HepG2 (cell line): ENCODE measurements at regions not wholly inside any gene's neighbourhood (a gene's known extent, or its start where the extent isn't known, plus 50 kb on each side); places are given as distances from the start of the nearest gene placed in this dataset.

Experiments used
- ATAC-seq: fragments of 200-7000 bp; cut with Tn5 transposase; 3 replicates; pipeline ENCODE4 v1.9.1; 2020; ENCODE audit warnings: mild to moderate bottlenecking, moderate library complexity
- BruUV-seq: library from RNA; stranded (reverse); fragments of 400-500 nt; replicated peaks from 2 replicates; lab custom pipeline; 2021; lab: Mats Ljungman, UMichigan
- CTCF ChIA-PET: fragments of 300-600 bp; formaldehyde crosslinking; extraction: SDS; loops from one replicate; lab custom pipeline; 2021; ENCODE audit warnings: low total read pairs, inconsistent platforms, low intra/inter-chr PET ratio; lab: Yijun Ruan, JAX
- POLR2A ChIA-PET: fragments of 350-600 bp; sonication (Branson Sonifier 250); formaldehyde crosslinking; loops from one replicate; lab custom pipeline; 2020; ENCODE audit warnings: antibody characterized with exemption, inconsistent platforms; lab: Yijun Ruan, JAX
- DNase-seq: peaks from one replicate; pipeline ENCODE4 v3.0.0-alpha.2; 2015; ENCODE audit warnings: low spot score
- FAIRE-seq: peaks from 3 replicates; lab custom pipeline; 2011; peaks lifted over from hg19 to GRCh38; lab: Jason Lieb, UNC
- H2AFZ ChIP-seq: one replicate; pipeline ENCODE4 v1.6.1; 2011; ENCODE audit warnings: low read length, inconsistent platforms
- H3K27ac ChIP-seq: fragments of 300-600 bp; 3 replicates; pipeline ENCODE4 v1.8.0; 2011; ENCODE audit warnings: mixed run types, mild to moderate bottlenecking, mixed read lengths, low read length, inconsistent platforms; ENCODE audit not compliant: insufficient read depth; ENCODE audit errors: extremely low read length
- H3K27me3 ChIP-seq, 2 experiments: fragments of 200-600 bp in 1 of 2; 2 replicates in 1 of 2; 3 replicates in 1 of 2; pipeline versions ENCODE4 v1.6.0 to v1.8.0; 2011; ENCODE audit warnings: low read length in 2 of 2, mild to moderate bottlenecking in 2 of 2, moderate library complexity in 2 of 2, inconsistent platforms in 1 of 2; ENCODE audit not compliant: insufficient read depth in 2 of 2, control insufficient read depth in 1 of 2
- H3K36me3 ChIP-seq, 2 experiments: fragments of 200-600 bp in 1 of 2; replicated peaks in 1 of 2; 2 replicates in 1 of 2; 3 replicates in 1 of 2; pipeline versions ENCODE4 v1.5.1 to v1.8.0; 2011; ENCODE audit warnings: low read length in 2 of 2, inconsistent platforms in 1 of 2; ENCODE audit not compliant: insufficient read depth in 2 of 2, control insufficient read depth in 1 of 2
- H3K4me1 ChIP-seq: 2 replicates; pipeline ENCODE4 v1.5.1; 2012; ENCODE audit warnings: low read length, inconsistent platforms; ENCODE audit not compliant: insufficient read depth
- H3K4me2 ChIP-seq: 2 replicates; pipeline ENCODE4 v1.6.0; 2011; ENCODE audit warnings: low read depth, low read length, inconsistent platforms
- H3K4me3 ChIP-seq, 3 experiments: fragments of 200-600 bp in 1 of 3; sonication (generic), shearing (Covaris generic) in 1 of 3; replicated peaks in 1 of 3; 2 replicates each; pipeline ENCODE4 v1.5.1; 2011 to 2016; ENCODE audit warnings: low read length in 3 of 3, inconsistent platforms in 2 of 3, low read depth in 2 of 3, mild to moderate bottlenecking in 2 of 3, control low read depth in 1 of 3, mixed read lengths in 1 of 3; ENCODE audit not compliant: insufficient read depth in 1 of 3
- H3K79me2 ChIP-seq: one replicate; pipeline ENCODE4 v1.6.1; 2011; ENCODE audit warnings: low read length, inconsistent platforms; ENCODE audit not compliant: insufficient read depth
- H3K9ac ChIP-seq: 2 replicates; pipeline ENCODE4 v1.6.0; 2011; ENCODE audit warnings: mild to moderate bottlenecking, low read depth, low read length, inconsistent platforms; ENCODE audit not compliant: insufficient read depth
- H3K9me3 ChIP-seq: 2 replicates; pipeline ENCODE4 v1.5.1; 2012; ENCODE audit warnings: mild to moderate bottlenecking, low read length
- H4K20me1 ChIP-seq: 2 replicates; pipeline ENCODE4 v1.6.0; 2011; ENCODE audit warnings: inconsistent platforms, mild to moderate bottlenecking, low read length, moderate library complexity; ENCODE audit not compliant: insufficient read depth
- ARNTL ChIP-seq: sonication (generic); formaldehyde crosslinking; IDR thresholded peaks from 2 replicates; pipeline ENCODE4 v1.4.0; 2020; ENCODE audit warnings: mild to moderate bottlenecking, missing genetic modification reagents
- KLF6 ChIP-seq: IDR thresholded peaks from 2 replicates; pipeline ENCODE4 v1.8.0; 2016; ENCODE audit warnings: missing biosample characterization, missing genetic modification reagents
- RAD51 ChIP-seq: fragments of 450-650 bp; IDR thresholded peaks from 2 replicates; pipeline ENCODE4 v1.6.1; 2016; ENCODE audit warnings: borderline replicate concordance
- SP2 ChIP-seq: sonication (generic); formaldehyde crosslinking; IDR thresholded peaks from 2 replicates; pipeline ENCODE4 v1.5.1; 2020; ENCODE audit warnings: mild to moderate bottlenecking, missing genetic modification reagents
- TAF15 ChIP-seq: fragments of 200-400 bp; formaldehyde crosslinking; IDR thresholded peaks from one replicate; pipeline ENCODE4 v1.6.1; 2018; ENCODE audit warnings: mild to moderate bottlenecking, low read depth, low read length; ENCODE audit not compliant: poor library complexity, severe bottlenecking
- ZBTB21 ChIP-seq: sonication (generic); formaldehyde crosslinking; IDR thresholded peaks from 2 replicates; pipeline ENCODE4 v1.4.0; 2020; ENCODE audit warnings: missing genetic modification reagents
- ZBTB42 ChIP-seq: sonication (generic); formaldehyde crosslinking; IDR thresholded peaks from 2 replicates; pipeline ENCODE4 v1.5.0; 2020; ENCODE audit warnings: mild to moderate bottlenecking, missing genetic modification reagents
- ZNF121 ChIP-seq: sonication (generic); formaldehyde crosslinking; IDR thresholded peaks from 2 replicates; pipeline ENCODE4 v1.5.0; 2020; ENCODE audit warnings: mild to moderate bottlenecking, missing genetic modification reagents
- ZNF230 ChIP-seq: sonication (generic); formaldehyde crosslinking; IDR thresholded peaks from 2 replicates; pipeline ENCODE4 v1.4.0; 2020; ENCODE audit warnings: mild to moderate bottlenecking, missing genetic modification reagents
- ZNF503 ChIP-seq: sonication (generic); formaldehyde crosslinking; IDR thresholded peaks from 2 replicates; pipeline ENCODE4 v1.4.0; 2020; ENCODE audit warnings: missing genetic modification reagents
- ZNF547 ChIP-seq: sonication (generic); formaldehyde crosslinking; IDR thresholded peaks from 2 replicates; pipeline ENCODE4 v1.5.1; 2020; ENCODE audit warnings: mild to moderate bottlenecking, missing genetic modification reagents
- ZNF564 ChIP-seq: sonication (generic); formaldehyde crosslinking; IDR thresholded peaks from 2 replicates; pipeline ENCODE4 v1.8.1; 2023; ENCODE audit warnings: mild to moderate bottlenecking, missing genetic modification reagents
- ZNF777 ChIP-seq: sonication (generic); formaldehyde crosslinking; IDR thresholded peaks from 2 replicates; pipeline ENCODE4 v1.4.0; 2020; ENCODE audit warnings: missing genetic modification reagents
- ZSCAN25 ChIP-seq: sonication (generic); formaldehyde crosslinking; IDR thresholded peaks from 2 replicates; pipeline ENCODE4 v1.8.0; 2022; ENCODE audit warnings: mild to moderate bottlenecking, missing genetic modification reagents
- WGBS: methylation state at CpG from one replicate; pipeline ENCODE4 v1.1.6; 2017; ENCODE audit warnings: low lambda C conversion rate; 5-methylcytosine and 5-hydroxymethylcytosine counted together
- in situ Hi-C: cut with HindIII; loops from 2 replicates; pipeline ENCODE4 v1.10.0; 2017; ENCODE audit warnings: low pct_unique_long_range_greater_than_20kb; ENCODE audit not compliant: extremely low pct_ligation_motif_present
- intact Hi-C: fragments of 100-400 bp; cut with micrococcal nuclease; formaldehyde crosslinking; loops from one replicate; pipeline ENCODE4 v1.10.0; 2022; ENCODE audit not compliant: unreplicated experiment
- TF ChIP-seq, protein P1 (sequence below): sonication (generic); formaldehyde crosslinking; IDR thresholded peaks from 2 replicates; pipeline ENCODE4 v1.4.0; 2020; ENCODE audit warnings: mild to moderate bottlenecking, missing genetic modification reagents
- TF ChIP-seq, protein P2 (sequence below): sonication (generic); formaldehyde crosslinking; IDR thresholded peaks from 2 replicates; pipeline ENCODE4 v1.8.0; 2022; ENCODE audit warnings: mild to moderate bottlenecking, missing genetic modification reagents, moderate library complexity

- WGBS, result 63% methylated on average over 2 of the region's 2 CpGs
- H3K4me3 ChIP-seq, result no peak overlapping the region
- no peak for ATAC-seq
- no peak for DNase-seq
- no TSS peak for BruUV-seq
- ChIA-PET POLR2A (no interaction called here), CTCF (no interaction called here)
- no peak for FAIRE-seq
- H3K9me3 ChIP-seq, result no peaks in the 10 kb centered on the region
- no peak overlapping the region for H3K9ac ChIP-seq
- H4K20me1 ChIP-seq, result no peaks in the 10 kb centered on the region
- no peaks in the 10 kb centered on the region for H3K79me2 ChIP-seq
- H2AFZ ChIP-seq, result no peak overlapping the region
- in situ Hi-C loops (no loop called here), intact Hi-C loops (no loop called here)
- no peaks in the 10 kb centered on the region for H3K4me1 ChIP-seq
- no peak overlapping the region for H3K4me2 ChIP-seq
- H3K27me3 ChIP-seq, result peaks cover 0 to 2% of the 10 kb centered on the region in 2 experiments; a peak in 1 of 5 replicates
- H3K27ac ChIP-seq, result no peak overlapping the region
- H3K36me3 ChIP-seq, result no peaks in the 10 kb centered on the region
- TF ChIP-seq ZBTB21, result no peak
- TF ChIP-seq ZNF777 (CRISPR knock-in tag), result no peak
- TF ChIP-seq, protein P1, sequence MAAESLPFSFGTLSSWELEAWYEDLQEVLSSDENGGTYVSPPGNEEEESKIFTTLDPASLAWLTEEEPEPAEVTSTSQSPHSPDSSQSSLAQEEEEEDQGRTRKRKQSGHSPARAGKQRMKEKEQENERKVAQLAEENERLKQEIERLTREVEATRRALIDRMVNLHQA (CRISPR knock-in tag), result no peak
- TF ChIP-seq ZNF121 (CRISPR knock-in tag), result no peak
- TF ChIP-seq, protein P2, sequence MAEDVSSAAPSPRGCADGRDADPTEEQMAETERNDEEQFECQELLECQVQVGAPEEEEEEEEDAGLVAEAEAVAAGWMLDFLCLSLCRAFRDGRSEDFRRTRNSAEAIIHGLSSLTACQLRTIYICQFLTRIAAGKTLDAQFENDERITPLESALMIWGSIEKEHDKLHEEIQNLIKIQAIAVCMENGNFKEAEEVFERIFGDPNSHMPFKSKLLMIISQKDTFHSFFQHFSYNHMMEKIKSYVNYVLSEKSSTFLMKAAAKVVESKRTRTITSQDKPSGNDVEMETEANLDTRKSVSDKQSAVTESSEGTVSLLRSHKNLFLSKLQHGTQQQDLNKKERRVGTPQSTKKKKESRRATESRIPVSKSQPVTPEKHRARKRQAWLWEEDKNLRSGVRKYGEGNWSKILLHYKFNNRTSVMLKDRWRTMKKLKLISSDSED, result no peak
- TF ChIP-seq TAF15, result no peak
- no peak for TF ChIP-seq ARNTL
- TF ChIP-seq SP2 (CRISPR knock-in tag), result no peak
- no peak for TF ChIP-seq ZNF547 (CRISPR knock-in tag)
- TF ChIP-seq ZSCAN25, result no peak
- no peak for TF ChIP-seq ZNF564 (CRISPR knock-in tag)
- no peak for TF ChIP-seq ZBTB42
- no peak for TF ChIP-seq RAD51
- no peak for TF ChIP-seq ZNF503 (CRISPR knock-in tag)
- no peak for TF ChIP-seq ZNF230
- TF ChIP-seq KLF6 (CRISPR knock-in tag), result no peak
- TF ChIP-seq, all 625 proteins: peak for 0
Observed at GRCh38 chr6:21769405-21769861, 175.9 kb downstream of the SOX4 start.
